GM12878 (cell line): ENCODE measurements at regions not wholly inside any gene's neighbourhood (a gene's known extent, or its start where the extent isn't known, plus 50 kb on each side); places are given as distances from the start of the nearest gene placed in this dataset.

ENCODE experiments used
- ATAC-seq: fragments of 200-7000 bp; cut with Tn5 transposase; 3 replicates; pipeline ENCODE4 v1.9.1; 2020; ENCODE audit warnings: mild to moderate bottlenecking, moderate library complexity
- BruUV-seq: library from RNA; stranded (reverse); fragments of 400-500 nt; replicated peaks from 2 replicates; lab custom pipeline; 2021; lab: Mats Ljungman, UMichigan
- CTCF ChIA-PET: fragments of 300-600 bp; sonication (Branson Sonifier 250); formaldehyde crosslinking; extraction: SDS; loops from one replicate; lab custom pipeline; 2021; ENCODE audit warnings: inconsistent platforms; lab: Yijun Ruan, JAX
- POLR2A ChIA-PET: fragments of 350-600 bp; formaldehyde crosslinking; extraction: SDS; loops from one replicate; lab custom pipeline; 2021; ENCODE audit warnings: inconsistent platforms; lab: Charles Lee
- RAD21 ChIA-PET: fragments of 300-600 bp; sonication (Branson Sonifier 250); formaldehyde crosslinking; loops from one replicate; lab custom pipeline; 2023; ENCODE audit warnings: antibody characterized with exemption; ENCODE audit not compliant: unreplicated experiment; lab: Charles Lee
- SMC1A ChIA-PET: fragments of 300-600 bp; sonication (Branson Sonifier 250); formaldehyde crosslinking; loops from one replicate; lab custom pipeline; 2023; ENCODE audit not compliant: unreplicated experiment, uncharacterized antibody; lab: Charles Lee
- DNase-seq: peaks from one replicate; pipeline ENCODE4 v3.0.0-alpha.2; 2011; ENCODE audit warnings: low read depth, low spot score
- FAIRE-seq: peaks from 3 replicates; lab custom pipeline; 2011; peaks lifted over from hg19 to GRCh38; lab: Jason Lieb, UNC
- H2AFZ ChIP-seq: 2 replicates; pipeline ENCODE4 v1.6.0; 2011; ENCODE audit warnings: low read depth, low read length, control low read depth; ENCODE audit not compliant: control insufficient read depth
- H3K27ac ChIP-seq: 2 replicates; pipeline ENCODE4 v1.5.1; 2011; ENCODE audit warnings: control low read depth; ENCODE audit not compliant: control insufficient read depth, insufficient read depth
- H3K27me3 ChIP-seq, 2 experiments: replicated peaks in 1 of 2; 2 replicates each; pipeline versions ENCODE4 v1.6.0 to v1.6.1; 2011; ENCODE audit warnings: low read length in 1 of 2; ENCODE audit not compliant: control insufficient read depth in 2 of 2, insufficient read depth in 2 of 2
- H3K36me3 ChIP-seq, 2 experiments: 2 replicates each; pipeline ENCODE4 v1.5.1; 2011; ENCODE audit warnings: low read length in 1 of 2; ENCODE audit not compliant: control insufficient read depth in 2 of 2, insufficient read depth in 2 of 2
- H3K4me1 ChIP-seq: 2 replicates; pipeline ENCODE4 v1.6.1; 2011; ENCODE audit warnings: mild to moderate bottlenecking, low read length, moderate library complexity, mixed read lengths; ENCODE audit not compliant: control insufficient read depth, insufficient read depth
- H3K4me2 ChIP-seq: 2 replicates; pipeline ENCODE4 v1.6.0; 2011; ENCODE audit warnings: control low read depth; ENCODE audit not compliant: control insufficient read depth, insufficient read depth
- H3K4me3 ChIP-seq: fragments of 200-600 bp; sonication (generic); 2 replicates; pipeline ENCODE4 v1.5.1; 2016
- H3K79me2 ChIP-seq: 2 replicates; pipeline ENCODE4 v1.6.0; 2011; ENCODE audit warnings: low read length; ENCODE audit not compliant: control insufficient read depth, insufficient read depth
- H3K9ac ChIP-seq: 2 replicates; pipeline ENCODE4 v1.8.0; 2011; ENCODE audit warnings: low read length, control low read depth, mixed read lengths; ENCODE audit not compliant: control insufficient read depth, insufficient read depth
- H3K9me3 ChIP-seq: replicated peaks from 3 replicates; pipeline ENCODE4 v1.5.1; 2011; ENCODE audit warnings: mild to moderate bottlenecking, low read length; ENCODE audit not compliant: control insufficient read depth, insufficient read depth
- H4K20me1 ChIP-seq: 2 replicates; pipeline ENCODE4 v1.6.0; 2011; ENCODE audit not compliant: control insufficient read depth, insufficient read depth
- BMI1 ChIP-seq: fragments of 450-650 bp; IDR thresholded peaks from 2 replicates; pipeline ENCODE4 v1.6.1; 2016; ENCODE audit warnings: mild to moderate bottlenecking, moderate library complexity, borderline replicate concordance
- BRCA1 ChIP-seq: IDR thresholded peaks from 2 replicates; pipeline ENCODE4 v1.6.1; 2011; ENCODE audit warnings: low read depth, low read length, improper control_type of control experiment
- CBX3 ChIP-seq: fragments of 200-600 bp; sonication (generic); IDR thresholded peaks from 2 replicates; pipeline ENCODE4 v1.6.1; 2016; ENCODE audit warnings: low read depth, borderline replicate concordance
- CREM ChIP-seq: IDR thresholded peaks from 2 replicates; pipeline ENCODE4 v1.6.1; 2014; ENCODE audit warnings: antibody characterized with exemption, low read depth
- EZH2 ChIP-seq: IDR thresholded peaks from 2 replicates; pipeline ENCODE4 v1.6.1; 2012; ENCODE audit warnings: low read depth, mild to moderate bottlenecking, control low read depth, inconsistent platforms, low read length, borderline replicate concordance; ENCODE audit not compliant: control insufficient read depth
- GABPA ChIP-seq: IDR thresholded peaks from 2 replicates; pipeline ENCODE4 v1.6.1; 2014; ENCODE audit warnings: antibody characterized with exemption, low read depth, mild to moderate bottlenecking, inconsistent platforms
- HDAC2 ChIP-seq: fragments of 200-600 bp; sonication (generic); IDR thresholded peaks from 2 replicates; pipeline ENCODE4 v1.6.1; 2017
- JUND ChIP-seq: IDR thresholded peaks from 2 replicates; pipeline ENCODE4 v1.6.1; 2012; ENCODE audit warnings: low read depth, mild to moderate bottlenecking, low read length, improper control_type of control experiment, moderate library complexity
- NFYB ChIP-seq: IDR thresholded peaks from 2 replicates; pipeline ENCODE4 v1.6.1; 2011; ENCODE audit warnings: low read depth, mild to moderate bottlenecking, low read length, improper control_type of control experiment, moderate library complexity; ENCODE audit not compliant: insufficient read depth
- PAX5 ChIP-seq: IDR thresholded peaks from 2 replicates; pipeline ENCODE4 v1.6.1; 2011; ENCODE audit warnings: low read depth, low read length, borderline replicate concordance
- SREBF2 ChIP-seq: IDR thresholded peaks from 2 replicates; pipeline ENCODE4 v1.6.1; 2012; ENCODE audit warnings: mild to moderate bottlenecking, low read length
- SUPT20H ChIP-seq: IDR thresholded peaks from 2 replicates; pipeline ENCODE4 v1.6.1; 2011; ENCODE audit warnings: low read depth, mild to moderate bottlenecking, low read length, moderate library complexity, borderline replicate concordance; ENCODE audit not compliant: control insufficient read depth
- SUZ12 ChIP-seq: fragments of 200-600 bp; sonication (generic); IDR thresholded peaks from one replicate; pipeline ENCODE4 v1.6.1; 2018; ENCODE audit warnings: antibody characterized with exemption, mild to moderate bottlenecking; ENCODE audit not compliant: unreplicated experiment
- WGBS: methylation state at CpG from one replicate; pipeline ENCODE4 v1.1.6; 2016; ENCODE audit warnings: low lambda C conversion rate; ENCODE audit not compliant: insufficient replicate concordance, insufficient coverage; ENCODE audit errors: missing lambda C conversion rate; 5-methylcytosine and 5-hydroxymethylcytosine counted together
- in situ Hi-C: fragments of 300-500 bp; cut with MboI; formaldehyde crosslinking; loops from 9 replicates; pipeline ENCODE4 v1.14.3; 2018; ENCODE audit warnings: mixed read lengths
- intact Hi-C: fragments of 100-400 bp; cut with micrococcal nuclease; formaldehyde crosslinking; loops from one replicate; pipeline ENCODE4 v1.14.2; 2022; ENCODE audit not compliant: unreplicated experiment
- TF ChIP-seq, protein P1 (sequence below): IDR thresholded peaks from 2 replicates; pipeline ENCODE4 v1.6.1; 2011; ENCODE audit warnings: low read depth, low read length, improper control_type of control experiment, borderline replicate concordance
- TF ChIP-seq, protein P2 (sequence below): IDR thresholded peaks from 2 replicates; pipeline ENCODE4 v1.6.1; 2012; ENCODE audit warnings: improper control_type of control experiment, low read depth, low read length; ENCODE audit not compliant: insufficient replicate concordance
- TF ChIP-seq, protein P3 (sequence below): IDR thresholded peaks from 2 replicates; pipeline ENCODE4 v1.6.1; 2011; ENCODE audit warnings: low read depth, mild to moderate bottlenecking, low read length, moderate library complexity, borderline replicate concordance; ENCODE audit errors: extremely low read depth
- TF ChIP-seq, protein P4 (sequence below): fragments of 450-650 bp; IDR thresholded peaks from 2 replicates; pipeline ENCODE4 v1.6.1; 2017; ENCODE audit warnings: borderline replicate concordance

DNA sequence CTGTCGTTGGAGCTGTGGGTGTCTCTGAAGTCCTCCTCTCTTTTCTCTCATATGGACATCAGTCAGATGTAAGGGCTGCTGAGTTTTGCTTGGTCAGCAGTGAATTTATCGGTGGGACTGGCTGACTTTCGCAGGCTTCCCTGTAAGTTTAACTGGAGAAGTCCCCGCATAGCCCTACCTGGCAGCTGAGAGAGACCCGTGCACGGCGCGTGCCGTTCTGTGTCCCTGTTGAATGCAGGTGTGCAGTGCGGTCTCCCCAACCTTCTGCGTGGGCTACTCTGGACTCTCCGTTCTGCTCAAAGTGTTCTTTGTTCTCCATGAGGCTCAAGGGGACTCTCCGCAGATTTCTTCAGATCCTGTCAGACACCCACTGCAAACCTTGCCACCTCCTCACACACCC, 252.9 kb downstream of the COL4A1 start:
- RAD21 ChIA-PET: no interaction called here
- no peaks in the 10 kb centered on the region for H3K36me3 ChIP-seq
- no peak for DNase-seq
- in situ Hi-C loops: no loop called here
- H3K4me3 ChIP-seq: no peak overlapping the region
- BruUV-seq: no TSS peak
- POLR2A ChIA-PET: no interaction called here
- no peak for ATAC-seq
- no peaks in the 10 kb centered on the region for H3K9me3 ChIP-seq
- H3K27ac ChIP-seq: no peak overlapping the region
- no peak overlapping the region for H3K4me2 ChIP-seq
- no peak overlapping the region for H2AFZ ChIP-seq
- no peak for FAIRE-seq
- SMC1A ChIA-PET: no interaction called here
- CTCF ChIA-PET: no interaction called here
- no peaks in the 10 kb centered on the region; a peak in 1 of 4 replicates for H3K27me3 ChIP-seq
- intact Hi-C loops: no loop called here
- H3K4me1 ChIP-seq: no peaks in the 10 kb centered on the region
- H3K79me2 ChIP-seq: no peaks in the 10 kb centered on the region
- no peaks in the 10 kb centered on the region for H4K20me1 ChIP-seq
- WGBS: 76% methylated on average over 13 of the region's 13 CpGs
- no peak overlapping the region for H3K9ac ChIP-seq
- TF ChIP-seq, protein P1, sequence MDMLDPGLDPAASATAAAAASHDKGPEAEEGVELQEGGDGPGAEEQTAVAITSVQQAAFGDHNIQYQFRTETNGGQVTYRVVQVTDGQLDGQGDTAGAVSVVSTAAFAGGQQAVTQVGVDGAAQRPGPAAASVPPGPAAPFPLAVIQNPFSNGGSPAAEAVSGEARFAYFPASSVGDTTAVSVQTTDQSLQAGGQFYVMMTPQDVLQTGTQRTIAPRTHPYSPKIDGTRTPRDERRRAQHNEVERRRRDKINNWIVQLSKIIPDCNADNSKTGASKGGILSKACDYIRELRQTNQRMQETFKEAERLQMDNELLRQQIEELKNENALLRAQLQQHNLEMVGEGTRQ: no peak
- no peak for TF ChIP-seq CREM
- TF ChIP-seq, protein P2, sequence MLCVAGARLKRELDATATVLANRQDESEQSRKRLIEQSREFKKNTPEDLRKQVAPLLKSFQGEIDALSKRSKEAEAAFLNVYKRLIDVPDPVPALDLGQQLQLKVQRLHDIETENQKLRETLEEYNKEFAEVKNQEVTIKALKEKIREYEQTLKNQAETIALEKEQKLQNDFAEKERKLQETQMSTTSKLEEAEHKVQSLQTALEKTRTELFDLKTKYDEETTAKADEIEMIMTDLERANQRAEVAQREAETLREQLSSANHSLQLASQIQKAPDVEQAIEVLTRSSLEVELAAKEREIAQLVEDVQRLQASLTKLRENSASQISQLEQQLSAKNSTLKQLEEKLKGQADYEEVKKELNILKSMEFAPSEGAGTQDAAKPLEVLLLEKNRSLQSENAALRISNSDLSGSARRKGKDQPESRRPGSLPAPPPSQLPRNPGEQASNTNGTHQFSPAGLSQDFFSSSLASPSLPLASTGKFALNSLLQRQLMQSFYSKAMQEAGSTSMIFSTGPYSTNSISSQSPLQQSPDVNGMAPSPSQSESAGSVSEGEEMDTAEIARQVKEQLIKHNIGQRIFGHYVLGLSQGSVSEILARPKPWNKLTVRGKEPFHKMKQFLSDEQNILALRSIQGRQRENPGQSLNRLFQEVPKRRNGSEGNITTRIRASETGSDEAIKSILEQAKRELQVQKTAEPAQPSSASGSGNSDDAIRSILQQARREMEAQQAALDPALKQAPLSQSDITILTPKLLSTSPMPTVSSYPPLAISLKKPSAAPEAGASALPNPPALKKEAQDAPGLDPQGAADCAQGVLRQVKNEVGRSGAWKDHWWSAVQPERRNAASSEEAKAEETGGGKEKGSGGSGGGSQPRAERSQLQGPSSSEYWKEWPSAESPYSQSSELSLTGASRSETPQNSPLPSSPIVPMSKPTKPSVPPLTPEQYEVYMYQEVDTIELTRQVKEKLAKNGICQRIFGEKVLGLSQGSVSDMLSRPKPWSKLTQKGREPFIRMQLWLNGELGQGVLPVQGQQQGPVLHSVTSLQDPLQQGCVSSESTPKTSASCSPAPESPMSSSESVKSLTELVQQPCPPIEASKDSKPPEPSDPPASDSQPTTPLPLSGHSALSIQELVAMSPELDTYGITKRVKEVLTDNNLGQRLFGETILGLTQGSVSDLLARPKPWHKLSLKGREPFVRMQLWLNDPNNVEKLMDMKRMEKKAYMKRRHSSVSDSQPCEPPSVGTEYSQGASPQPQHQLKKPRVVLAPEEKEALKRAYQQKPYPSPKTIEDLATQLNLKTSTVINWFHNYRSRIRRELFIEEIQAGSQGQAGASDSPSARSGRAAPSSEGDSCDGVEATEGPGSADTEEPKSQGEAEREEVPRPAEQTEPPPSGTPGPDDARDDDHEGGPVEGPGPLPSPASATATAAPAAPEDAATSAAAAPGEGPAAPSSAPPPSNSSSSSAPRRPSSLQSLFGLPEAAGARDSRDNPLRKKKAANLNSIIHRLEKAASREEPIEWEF: no peak
- no peak for TF ChIP-seq SUZ12
- TF ChIP-seq SUPT20H: no peak
- TF ChIP-seq, protein P3, sequence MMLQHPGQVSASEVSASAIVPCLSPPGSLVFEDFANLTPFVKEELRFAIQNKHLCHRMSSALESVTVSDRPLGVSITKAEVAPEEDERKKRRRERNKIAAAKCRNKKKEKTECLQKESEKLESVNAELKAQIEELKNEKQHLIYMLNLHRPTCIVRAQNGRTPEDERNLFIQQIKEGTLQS: no peak
- no peak for TF ChIP-seq BMI1
- no peak for TF ChIP-seq GABPA
- no peak for TF ChIP-seq HDAC2
- no peak for TF ChIP-seq PAX5
- no peak for TF ChIP-seq CBX3
- no peak for TF ChIP-seq JUND
- TF ChIP-seq NFYB: no peak
- TF ChIP-seq BRCA1: no peak
- no peak for TF ChIP-seq SREBF2
- TF ChIP-seq, protein P4, sequence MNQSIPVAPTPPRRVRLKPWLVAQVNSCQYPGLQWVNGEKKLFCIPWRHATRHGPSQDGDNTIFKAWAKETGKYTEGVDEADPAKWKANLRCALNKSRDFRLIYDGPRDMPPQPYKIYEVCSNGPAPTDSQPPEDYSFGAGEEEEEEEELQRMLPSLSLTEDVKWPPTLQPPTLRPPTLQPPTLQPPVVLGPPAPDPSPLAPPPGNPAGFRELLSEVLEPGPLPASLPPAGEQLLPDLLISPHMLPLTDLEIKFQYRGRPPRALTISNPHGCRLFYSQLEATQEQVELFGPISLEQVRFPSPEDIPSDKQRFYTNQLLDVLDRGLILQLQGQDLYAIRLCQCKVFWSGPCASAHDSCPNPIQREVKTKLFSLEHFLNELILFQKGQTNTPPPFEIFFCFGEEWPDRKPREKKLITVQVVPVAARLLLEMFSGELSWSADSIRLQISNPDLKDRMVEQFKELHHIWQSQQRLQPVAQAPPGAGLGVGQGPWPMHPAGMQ: no peak
- no peak for TF ChIP-seq EZH2
